A673 (cell line): ENCODE measurements at regions not wholly inside any gene's neighbourhood (a gene's known extent, or its start where the extent isn't known, plus 50 kb on each side); places are given as distances from the start of the nearest gene placed in this dataset.

Source experiments
- BruUV-seq: library from RNA; stranded (reverse); fragments of 400-500 nt; replicated peaks from 2 replicates; lab custom pipeline; 2021; lab: Mats Ljungman, UMichigan
- CTCF ChIA-PET: fragments of 300-600 bp; sonication (Branson Sonifier 250); formaldehyde crosslinking; loops from one replicate; lab custom pipeline; 2022; ENCODE audit warnings: antibody characterized with exemption; lab: Charles Lee
- POLR2A ChIA-PET: fragments of 300-600 bp; sonication (Branson Sonifier 250); formaldehyde crosslinking; loops from one replicate; lab custom pipeline; 2022; ENCODE audit warnings: antibody characterized with exemption; ENCODE audit not compliant: low non-redundant PET; lab: Charles Lee
- DNase-seq: peaks from one replicate; pipeline ENCODE4 v3.0.0-alpha.2; 2015; ENCODE audit warnings: low spot score
- H3K27ac ChIP-seq: fragments of 200-600 bp; sonication (generic); 2 replicates; pipeline ENCODE4 v1.5.1; 2016; ENCODE audit warnings: mixed run types, low read depth, mild to moderate bottlenecking, mixed read lengths, antibody characterized with exemption, low read length; ENCODE audit not compliant: poor library complexity, severe bottlenecking
- H3K27me3 ChIP-seq: fragments of 200-600 bp; sonication (generic); replicated peaks from 2 replicates; pipeline ENCODE4 v1.6.1; 2017; ENCODE audit warnings: mixed run types, low read depth, mild to moderate bottlenecking, mixed read lengths, antibody characterized with exemption, low read length; ENCODE audit not compliant: insufficient read depth, poor library complexity
- H3K36me3 ChIP-seq: fragments of 200-600 bp; sonication (generic); 2 replicates; pipeline ENCODE4 v1.6.1; 2016; ENCODE audit warnings: mixed run types, mild to moderate bottlenecking, mixed read lengths, antibody characterized with exemption, low read length; ENCODE audit not compliant: insufficient read depth, poor library complexity, severe bottlenecking
- H3K4me1 ChIP-seq: fragments of 200-600 bp; sonication (generic); 2 replicates; pipeline ENCODE4 v1.6.1; 2017; ENCODE audit warnings: mixed run types, mild to moderate bottlenecking, mixed read lengths, antibody characterized with exemption, low read length; ENCODE audit not compliant: insufficient read depth, poor library complexity, severe bottlenecking
- H3K4me3 ChIP-seq: fragments of 200-600 bp; sonication (generic); 2 replicates; pipeline ENCODE4 v1.5.1; 2016; ENCODE audit warnings: low read depth, mixed run types, mild to moderate bottlenecking, mixed read lengths, low read length; ENCODE audit not compliant: poor library complexity, severe bottlenecking
- H3K9me3 ChIP-seq: fragments of 200-600 bp; sonication (generic); 2 replicates; pipeline ENCODE4 v1.6.1; 2016; ENCODE audit warnings: mixed run types, low read depth, mild to moderate bottlenecking, mixed read lengths, antibody characterized with exemption, low read length; ENCODE audit not compliant: poor library complexity, severe bottlenecking
- EZH2 ChIP-seq: fragments of 200-600 bp; sonication (generic); IDR thresholded peaks from 2 replicates; pipeline ENCODE4 v1.6.1; 2017; ENCODE audit warnings: borderline replicate concordance, low read depth, mild to moderate bottlenecking, mixed read lengths, antibody characterized with exemption, low read length; ENCODE audit not compliant: poor library complexity, severe bottlenecking
- intact Hi-C: fragments of 100-400 bp; cut with micrococcal nuclease; formaldehyde crosslinking; loops from one replicate; pipeline ENCODE4 v1.10.0; 2022; ENCODE audit not compliant: unreplicated experiment
- TF ChIP-seq, protein P1 (sequence below): fragments of 300-800, 200-600 bp; sonication (generic); conservative IDR thresholded peaks from 2 replicates; pipeline ENCODE4 v1.5.1; 2017; ENCODE audit warnings: low read depth, mild to moderate bottlenecking, antibody characterized with exemption, low read length, moderate library complexity, mixed read lengths

DNA sequence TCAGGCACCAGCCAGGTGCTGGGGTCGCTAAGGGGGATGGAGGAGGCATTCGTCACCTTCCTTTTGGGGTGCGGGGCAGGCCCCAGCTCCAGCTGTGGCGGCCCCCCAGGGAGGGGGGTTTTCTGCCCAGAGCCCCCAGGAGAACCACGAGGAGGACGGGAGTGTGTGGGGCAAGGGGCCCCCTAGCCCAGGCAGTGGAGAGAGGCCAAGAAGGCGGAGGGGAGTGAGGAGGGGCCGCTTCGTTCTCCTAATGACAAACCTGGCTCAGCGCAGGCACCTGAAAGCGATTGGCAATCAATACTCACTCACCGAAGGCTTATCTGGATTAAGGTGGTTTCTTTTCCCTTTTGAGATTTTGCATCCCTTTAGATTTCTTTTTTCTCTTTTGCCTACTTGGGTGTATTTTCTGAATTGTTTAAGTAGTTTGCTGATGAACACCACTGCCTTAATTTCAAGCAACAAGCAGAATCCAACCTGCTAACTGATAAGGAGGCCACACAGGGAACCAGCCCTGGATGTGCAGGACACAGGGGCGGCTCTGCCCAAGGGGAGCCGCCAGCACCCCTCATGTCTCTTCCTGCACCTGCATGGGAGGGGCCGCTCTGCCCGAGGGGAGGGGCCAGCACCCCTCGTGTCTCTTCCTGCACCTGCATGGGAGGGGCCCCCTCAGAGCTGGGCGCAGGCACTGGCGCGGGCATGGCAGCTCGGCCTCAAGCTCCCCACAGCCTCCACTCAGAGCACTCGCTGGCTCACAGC, 122.3 kb downstream of the BRD1 start:
- H3K9me3 ChIP-seq: peaks cover 10% of the 10 kb centered on the region
- ChIA-PET CTCF (no interaction called here), POLR2A (no interaction called here)
- intact Hi-C loops: no loop called here
- H3K27me3 ChIP-seq: no peaks in the 10 kb centered on the region
- no peak overlapping the region for H3K4me3 ChIP-seq
- TF ChIP-seq EZH2: no peak
- TF ChIP-seq, protein P1, sequence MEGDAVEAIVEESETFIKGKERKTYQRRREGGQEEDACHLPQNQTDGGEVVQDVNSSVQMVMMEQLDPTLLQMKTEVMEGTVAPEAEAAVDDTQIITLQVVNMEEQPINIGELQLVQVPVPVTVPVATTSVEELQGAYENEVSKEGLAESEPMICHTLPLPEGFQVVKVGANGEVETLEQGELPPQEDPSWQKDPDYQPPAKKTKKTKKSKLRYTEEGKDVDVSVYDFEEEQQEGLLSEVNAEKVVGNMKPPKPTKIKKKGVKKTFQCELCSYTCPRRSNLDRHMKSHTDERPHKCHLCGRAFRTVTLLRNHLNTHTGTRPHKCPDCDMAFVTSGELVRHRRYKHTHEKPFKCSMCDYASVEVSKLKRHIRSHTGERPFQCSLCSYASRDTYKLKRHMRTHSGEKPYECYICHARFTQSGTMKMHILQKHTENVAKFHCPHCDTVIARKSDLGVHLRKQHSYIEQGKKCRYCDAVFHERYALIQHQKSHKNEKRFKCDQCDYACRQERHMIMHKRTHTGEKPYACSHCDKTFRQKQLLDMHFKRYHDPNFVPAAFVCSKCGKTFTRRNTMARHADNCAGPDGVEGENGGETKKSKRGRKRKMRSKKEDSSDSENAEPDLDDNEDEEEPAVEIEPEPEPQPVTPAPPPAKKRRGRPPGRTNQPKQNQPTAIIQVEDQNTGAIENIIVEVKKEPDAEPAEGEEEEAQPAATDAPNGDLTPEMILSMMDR: no peak
- no peak for DNase-seq
- no peaks in the 10 kb centered on the region for H3K4me1 ChIP-seq
- BruUV-seq: no TSS peak
- no peaks in the 10 kb centered on the region for H3K36me3 ChIP-seq
- H3K27ac ChIP-seq: no peak overlapping the region

DNA sequence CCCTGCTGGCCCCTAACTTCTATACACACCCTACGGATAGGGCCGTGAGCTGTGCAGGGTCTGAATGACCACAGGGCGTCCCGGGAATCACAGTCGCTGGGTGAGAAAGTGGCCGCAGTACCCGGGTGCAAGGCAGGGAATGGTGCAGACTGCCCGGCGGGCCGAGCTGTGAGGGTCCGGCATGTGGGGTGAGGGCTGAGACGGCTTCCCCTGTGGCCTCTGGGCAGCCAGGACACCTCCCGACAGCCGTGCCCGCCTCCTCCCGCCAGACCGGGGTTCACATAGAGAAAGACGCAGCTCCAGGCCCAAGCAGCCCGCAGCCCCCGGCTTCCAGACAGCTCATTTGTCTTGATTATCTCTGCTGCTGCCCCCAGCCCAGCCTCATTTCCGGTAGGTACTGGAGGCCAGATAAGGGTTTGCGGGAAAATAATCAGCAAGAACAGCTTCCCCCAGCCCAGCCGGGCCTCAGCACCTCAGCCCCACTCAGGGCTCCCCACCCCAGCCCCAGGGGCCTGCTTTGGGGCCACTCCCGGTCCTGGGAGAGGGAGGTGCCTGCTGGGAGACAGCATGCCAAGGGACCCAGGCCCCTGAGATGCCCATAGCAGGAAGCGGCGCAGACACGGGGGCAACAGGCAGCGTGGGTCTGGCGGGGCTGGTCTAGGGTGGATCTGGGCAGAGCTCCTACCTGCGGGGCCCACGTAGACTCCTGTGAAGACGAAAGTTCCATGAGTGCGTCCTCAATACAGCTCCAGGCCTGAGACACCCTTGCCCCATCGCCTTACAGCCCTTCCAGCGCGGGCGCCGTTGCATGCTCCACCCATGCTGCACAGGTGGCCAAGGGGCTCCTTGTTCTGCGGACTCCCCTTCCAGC, 123.1 kb downstream of the BRD1 start:
- no peak overlapping the region for H3K27ac ChIP-seq
- DNase-seq: no peak
- no peak for TF ChIP-seq EZH2
- TF ChIP-seq, protein P1: no peak
- POLR2A ChIA-PET: interaction anchor here (0.6 kb wide), 1 partner anchor 131 kb away, joined by 4 read pairs; no protein-coding TSS in a partner anchor
- intact Hi-C loops: no loop called here
- CTCF ChIA-PET: no interaction called here
- H3K36me3 ChIP-seq: no peaks in the 10 kb centered on the region
- BruUV-seq: no TSS peak
- peaks cover 10% of the 10 kb centered on the region for H3K9me3 ChIP-seq
- H3K4me1 ChIP-seq: no peaks in the 10 kb centered on the region
- H3K4me3 ChIP-seq: no peak overlapping the region
- H3K27me3 ChIP-seq: no peaks in the 10 kb centered on the region

DNA sequence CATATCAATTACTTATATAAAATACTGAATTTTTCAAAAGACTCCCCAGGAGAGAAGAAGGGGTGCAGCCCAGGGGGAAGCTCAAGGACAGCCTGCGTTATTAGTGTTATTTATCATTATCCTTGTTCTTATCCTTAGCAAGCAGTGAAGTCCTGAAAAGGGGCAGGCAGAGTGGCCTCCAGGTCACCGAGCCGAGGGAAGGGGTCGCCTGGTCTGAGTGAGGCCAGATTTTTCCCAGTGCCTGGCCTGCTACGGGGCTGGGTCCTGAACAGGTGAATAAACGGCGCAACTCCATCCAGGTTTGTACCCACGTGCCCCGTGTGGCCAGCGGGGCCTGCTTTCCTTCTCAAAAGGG, 123.7 kb downstream of the BRD1 start:
- Histone ChIP-seq H3K36me3 (no peaks in the 10 kb centered on the region), H3K27ac (no peak overlapping the region), H3K4me1 (no peaks in the 10 kb centered on the region), H3K4me3 (no peak overlapping the region), H3K27me3 (no peaks in the 10 kb centered on the region), H3K9me3 (peaks cover 10% of the 10 kb centered on the region)
- TF ChIP-seq, protein P1: no peak
- no peak for TF ChIP-seq EZH2
- no TSS peak for BruUV-seq
- intact Hi-C loops: no loop called here
- CTCF ChIA-PET: no interaction called here
- no peak for DNase-seq
- POLR2A ChIA-PET: no interaction called here
